ENCODE measurements at regions not wholly inside any gene's neighbourhood (a gene's known extent, or its start where the extent isn't known, plus 50 kb on each side); places are given as distances from the start of the nearest gene placed in this dataset.

- peaks cover 0 to 5% (median 0%) of the 10 kb centered on the region in 8 donors for H3K9me3 ChIP-seq
- intact Hi-C loops (cut with DNase I; ENCODE audit: low total_unique reads), result no loop called here
- DNase-seq, result no peak
- WGBS, 5 donors, result 50 to 86% (median 59%) methylated on average over 5 of the region's 5 CpGs
- peaks cover 0 to 6% (median 3%) of the 10 kb centered on the region in 6 donors for H3K4me1 ChIP-seq
- TF ChIP-seq CTCF (IDR thresholded peaks at IDR 0.05 in 8 of 11, conservative IDR thresholded peaks at IDR 0.05 in 3 of 11), result no peak
- no peak for TF ChIP-seq POLR2AphosphoS5 (IDR thresholded peaks at IDR 0.05)
- no peak for TF ChIP-seq POLR2A (IDR thresholded peaks at IDR 0.05)
- no peaks in the 10 kb centered on the region for H3K36me3 ChIP-seq
- no peaks in the 10 kb centered on the region for H3K27me3 ChIP-seq (replicated peaks in 1 of 7)
- no peak overlapping the region for H3K4me3 ChIP-seq
- H3K27ac ChIP-seq, result no peak overlapping the region
Observed at GRCh38 chr3:189053322-189053721, 118.4 kb upstream of the TPRG1 start.

- intact Hi-C loops (cut with DNase I; ENCODE audit: low total_unique reads), result no loop called here
- H3K4me1 ChIP-seq, result no peaks in the 10 kb centered on the region
- TF ChIP-seq POLR2AphosphoS5 (IDR thresholded peaks at IDR 0.05), result no peak
- no peak for TF ChIP-seq CTCF (IDR thresholded peaks at IDR 0.05 in 8 of 11, conservative IDR thresholded peaks at IDR 0.05 in 3 of 11)
- TF ChIP-seq POLR2A (IDR thresholded peaks at IDR 0.05), result no peak
- no peak overlapping the region for H3K4me3 ChIP-seq
- no peaks in the 10 kb centered on the region for H3K36me3 ChIP-seq
- no peak overlapping the region for H3K27ac ChIP-seq
- 71 to 88% (median 80%) methylated on average over 3 of the region's 3 CpGs for WGBS, 5 donors
- no peak for DNase-seq
- H3K9me3 ChIP-seq, result peaks cover 0 to 15% (median 3%) of the 10 kb centered on the region in 8 donors
- no peaks in the 10 kb centered on the region for H3K27me3 ChIP-seq (replicated peaks in 1 of 7)
Observed at GRCh38 chr3:189056646-189057335, 115.0 kb upstream of the TPRG1 start.

GRCh38 chr3:189057369-189057768 lies 114.4 kb upstream of the TPRG1 start:
- DNase-seq, result no peak
- 80 to 92% (median 89%) methylated on average over 1 of the region's 1 CpG for WGBS, 5 donors
- H3K4me1 ChIP-seq, result no peaks in the 10 kb centered on the region
- H3K27ac ChIP-seq, result no peak overlapping the region
- H3K4me3 ChIP-seq, result no peak overlapping the region
- H3K9me3 ChIP-seq, result peaks cover 0 to 21% (median 9%) of the 10 kb centered on the region in 8 donors
- intact Hi-C loops (cut with DNase I; ENCODE audit: low total_unique reads), result no loop called here
- TF ChIP-seq CTCF (IDR thresholded peaks at IDR 0.05 in 8 of 11, conservative IDR thresholded peaks at IDR 0.05 in 3 of 11) (no peak), POLR2A (IDR thresholded peaks at IDR 0.05) (no peak), POLR2AphosphoS5 (IDR thresholded peaks at IDR 0.05) (no peak)
- H3K36me3 ChIP-seq, result no peaks in the 10 kb centered on the region
- H3K27me3 ChIP-seq (replicated peaks in 1 of 7), result no peaks in the 10 kb centered on the region

- 87 to 94% (median 89%) methylated on average over 5 of the region's 5 CpGs for WGBS, 5 donors
- Histone ChIP-seq H3K9me3 (peaks cover 0 to 28% (median 16%) of the 10 kb centered on the region in 8 donors), H3K27me3 (replicated peaks in 1 of 7) (no peaks in the 10 kb centered on the region), H3K4me1 (no peaks in the 10 kb centered on the region), H3K27ac (no peak overlapping the region), H3K4me3 (no peak overlapping the region), H3K36me3 (no peaks in the 10 kb centered on the region)
- TF ChIP-seq POLR2A (IDR thresholded peaks at IDR 0.05) (no peak), CTCF (IDR thresholded peaks at IDR 0.05 in 8 of 11, conservative IDR thresholded peaks at IDR 0.05 in 3 of 11) (no peak), POLR2AphosphoS5 (IDR thresholded peaks at IDR 0.05) (no peak)
- intact Hi-C loops (cut with DNase I; ENCODE audit: low total_unique reads), result no loop called here
- no peak for DNase-seq
Observed at GRCh38 chr3:189058071-189058470, 113.7 kb upstream of the TPRG1 start.
